GM19467 (cell line): ENCODE measurements at regions not wholly inside any gene's neighbourhood (a gene's known extent, or its start where the extent isn't known, plus 50 kb on each side); places are given as distances from the start of the nearest gene placed in this dataset.
"Not testable (repeated sequence)": the region's sequence is repeated elsewhere in the genome, so short reads cannot be mapped to it uniquely, and the experiment has no call there.

ENCODE experiments used
- ATAC-seq: cut with Tn5 transposase; IDR thresholded peaks from one replicate; pipeline ENCODE4 v1.9.1; 2021; ENCODE audit warnings: mild to moderate bottlenecking, moderate library complexity; ENCODE audit not compliant: unreplicated experiment

DNA sequence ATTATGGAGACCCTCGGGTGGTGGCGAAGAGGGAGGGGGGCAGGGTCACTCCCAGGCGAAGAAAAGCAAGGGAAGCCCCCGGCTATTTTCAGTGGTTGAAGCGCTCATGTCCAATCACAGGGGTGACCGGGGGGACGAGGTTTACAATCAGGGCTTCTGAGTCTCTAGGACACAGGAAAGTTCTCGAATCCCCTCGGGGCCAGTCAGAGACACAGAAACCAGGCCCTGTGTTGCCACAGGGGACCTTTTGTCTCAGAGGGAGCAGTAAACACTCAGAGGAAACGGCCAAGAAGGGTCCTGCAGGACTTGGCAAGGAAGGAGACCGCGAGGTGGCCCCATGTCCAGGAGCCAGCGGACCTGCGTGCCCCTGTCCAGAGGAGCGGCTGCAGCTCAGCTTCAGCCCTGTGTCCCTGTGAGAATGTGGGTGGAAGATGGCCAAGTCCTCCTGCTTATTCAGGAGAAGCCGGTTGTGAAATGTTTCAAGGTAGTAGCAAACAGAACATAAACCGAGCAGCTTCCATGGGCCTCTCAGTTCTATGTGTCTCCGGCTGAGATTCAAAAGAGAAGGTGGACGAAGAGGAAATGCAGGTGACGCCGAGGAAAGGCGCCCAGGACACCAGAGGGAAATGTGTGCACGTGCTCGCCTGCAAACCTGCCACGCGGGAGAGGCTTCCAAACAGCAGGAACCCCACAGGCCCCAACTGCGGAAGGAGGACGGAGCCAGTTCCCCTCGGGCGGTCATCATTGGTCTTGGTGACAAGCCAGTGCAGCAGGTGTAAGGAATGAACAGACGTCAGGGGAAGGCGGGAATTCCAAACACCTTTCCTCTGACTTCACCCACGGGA lies 357.6 kb downstream of the BRD1 start:
- no peak for ATAC-seq

GRCh38 chr22:49468487-49469198 lies 359.0 kb downstream of the BRD1 start:
- ATAC-seq, result no peak

- no peak for ATAC-seq
These were observed 360.6 kb downstream of the BRD1 start for GRCh38 chr22:49466878-49467595.

- no peak for ATAC-seq
These were observed 363.6 kb downstream of the BRD1 start for GRCh38 chr22:49464037-49464436.

- no peak for ATAC-seq
These were observed 364.9 kb downstream of the BRD1 start for GRCh38 chr22:49462795-49463194.

- no peak for ATAC-seq
These were observed 365.4 kb downstream of the BRD1 start for GRCh38 chr22:49462291-49462690.

GRCh38 chr22:49461674-49462073 lies 366.0 kb downstream of the BRD1 start:
- no peak for ATAC-seq

- ATAC-seq, result no peak
These were observed 366.9 kb downstream of the BRD1 start for GRCh38 chr22:49460592-49461281.

- no peak for ATAC-seq
These were observed 367.6 kb downstream of the BRD1 start for GRCh38 chr22:49460091-49460490.

DNA sequence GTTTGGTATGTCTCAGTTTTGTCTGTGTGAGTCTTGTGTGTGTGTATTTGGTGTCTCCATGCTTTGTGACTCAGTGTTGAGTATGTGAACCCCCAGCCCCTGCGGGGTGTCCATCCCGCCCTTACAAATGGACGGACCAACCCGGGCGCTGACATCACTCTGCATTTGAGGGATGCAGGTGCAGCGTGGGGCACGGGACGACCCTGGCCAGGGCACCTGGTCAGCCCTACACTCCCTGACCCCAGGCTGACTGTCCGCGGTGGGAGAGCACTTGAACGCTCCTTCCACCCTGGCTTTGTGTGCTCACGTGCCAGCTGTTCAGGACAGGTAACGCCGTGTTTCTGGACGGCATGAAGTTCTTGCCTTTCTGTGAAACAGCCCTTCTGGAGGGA lies 369.0 kb downstream of the BRD1 start:
- no peak for ATAC-seq

DNA sequence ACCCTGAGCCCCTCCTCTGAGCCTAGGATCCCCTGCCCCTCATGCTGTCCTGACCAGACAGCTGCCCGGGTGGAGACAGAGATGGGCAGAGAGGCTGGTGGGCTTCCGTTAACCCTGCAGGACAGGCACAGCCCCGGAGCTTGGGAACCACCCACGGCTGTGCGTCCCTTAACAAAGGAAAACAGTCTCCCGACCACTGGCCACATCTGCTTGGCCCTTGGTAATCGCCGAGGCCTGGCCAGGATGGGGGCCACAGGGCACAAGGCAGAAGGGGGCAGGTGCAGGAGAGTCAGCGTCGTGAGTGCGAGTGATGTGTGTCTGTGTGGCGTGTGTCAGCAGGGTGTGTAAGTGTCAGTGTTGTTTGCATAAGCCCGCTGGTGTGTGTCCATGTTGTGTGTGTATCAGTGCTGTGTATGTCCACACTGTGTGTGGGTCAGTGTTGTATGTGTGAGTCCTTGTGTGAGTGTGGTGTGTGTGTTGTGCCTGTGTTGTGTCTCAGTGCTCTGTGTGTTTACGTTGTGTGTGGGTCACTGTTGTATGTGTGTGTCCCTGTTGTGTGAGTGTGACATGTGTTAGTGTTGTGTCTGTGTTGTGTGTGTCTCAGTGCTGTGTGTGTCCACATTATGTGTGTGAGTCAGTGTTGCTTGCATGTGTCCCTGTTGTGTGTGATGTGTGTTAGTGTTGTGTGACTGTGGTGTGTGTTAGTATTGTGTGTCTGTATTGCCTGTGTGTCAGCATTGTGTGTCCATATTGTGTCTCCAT lies 369.5 kb downstream of the BRD1 start:
- no peak for ATAC-seq

DNA sequence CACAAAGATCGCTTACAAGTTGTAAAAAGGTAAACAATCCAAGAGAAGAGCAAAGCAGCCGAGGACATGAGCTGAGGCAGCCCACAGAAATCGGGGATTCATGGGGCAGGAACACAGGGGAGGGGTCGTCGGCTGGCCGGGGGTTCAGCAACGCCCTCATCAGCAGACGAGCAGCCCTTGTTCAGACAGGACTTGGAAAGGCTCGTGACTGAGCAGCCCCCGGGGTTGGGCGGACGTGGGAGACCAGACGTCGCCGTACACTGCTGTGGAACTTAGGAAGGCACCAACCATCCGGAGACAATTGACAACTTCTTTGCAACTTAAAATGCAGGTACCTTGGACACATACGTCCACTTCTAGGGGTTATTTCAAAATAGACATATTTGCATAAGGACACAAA lies 370.5 kb downstream of the BRD1 start:
- no peak for ATAC-seq

DNA sequence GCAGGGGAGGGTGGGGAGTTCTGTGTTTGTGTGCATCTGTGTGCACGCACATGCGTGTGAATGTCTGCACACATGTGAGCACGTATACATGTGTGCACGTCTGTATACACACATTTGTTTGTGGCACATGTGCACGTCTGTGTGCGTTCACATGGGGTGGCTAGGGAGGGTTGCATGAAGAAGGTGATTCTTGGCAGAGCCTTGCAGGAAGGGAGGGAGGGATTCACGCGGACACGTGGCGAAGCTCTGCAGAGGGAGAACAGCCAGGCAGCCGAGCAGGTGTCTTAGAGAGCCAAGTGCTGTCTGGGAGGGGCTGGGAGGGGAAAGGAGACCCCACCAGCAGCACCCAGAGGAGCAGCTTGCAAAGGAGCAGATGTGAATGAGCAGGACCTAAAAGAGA lies 372.1 kb downstream of the BRD1 start:
- ATAC-seq, result no peak

GRCh38 chr22:49454726-49455125 lies 372.9 kb downstream of the BRD1 start:
- ATAC-seq, result no peak

DNA sequence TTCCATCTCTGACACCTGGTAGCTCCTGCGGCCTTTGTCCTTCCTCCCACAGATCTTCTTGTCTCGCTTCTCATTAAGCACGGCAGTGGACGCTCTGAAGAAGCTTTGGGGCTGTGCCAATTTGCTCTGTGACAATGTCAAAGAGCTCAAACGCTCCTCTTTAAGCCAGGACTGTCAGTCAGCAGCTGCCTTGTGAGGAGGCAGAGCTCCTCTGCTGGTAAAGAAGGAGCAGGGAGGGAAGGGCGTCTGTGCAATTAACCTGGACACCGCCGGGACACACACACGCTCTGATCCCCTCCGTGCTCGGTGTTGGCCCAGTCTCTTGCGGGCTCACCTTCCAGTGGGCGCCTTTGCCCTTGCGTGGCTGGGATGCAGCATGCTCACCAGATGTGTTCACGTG lies 373.9 kb downstream of the BRD1 start:
- no peak for ATAC-seq

DNA sequence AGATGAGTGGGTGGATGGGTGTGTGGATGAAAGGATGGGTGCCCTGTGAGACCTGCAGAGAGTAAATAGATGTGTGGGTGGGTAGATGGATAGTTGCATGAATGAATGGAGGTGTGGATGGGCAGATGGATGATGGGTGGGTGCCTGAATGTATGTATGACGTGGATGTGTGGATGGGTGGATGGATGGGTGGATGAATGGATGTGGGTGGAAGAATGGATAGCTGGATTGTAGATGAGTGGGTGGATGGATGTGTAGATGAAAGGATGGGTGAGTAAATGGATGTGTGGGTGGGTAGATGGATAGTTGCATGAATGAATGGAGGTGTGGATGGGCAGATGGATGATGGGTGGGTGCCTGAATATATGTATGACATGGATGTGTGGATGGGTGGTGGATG lies 374.7 kb downstream of the BRD1 start:
- ATAC-seq, result not testable (repeated sequence)

DNA sequence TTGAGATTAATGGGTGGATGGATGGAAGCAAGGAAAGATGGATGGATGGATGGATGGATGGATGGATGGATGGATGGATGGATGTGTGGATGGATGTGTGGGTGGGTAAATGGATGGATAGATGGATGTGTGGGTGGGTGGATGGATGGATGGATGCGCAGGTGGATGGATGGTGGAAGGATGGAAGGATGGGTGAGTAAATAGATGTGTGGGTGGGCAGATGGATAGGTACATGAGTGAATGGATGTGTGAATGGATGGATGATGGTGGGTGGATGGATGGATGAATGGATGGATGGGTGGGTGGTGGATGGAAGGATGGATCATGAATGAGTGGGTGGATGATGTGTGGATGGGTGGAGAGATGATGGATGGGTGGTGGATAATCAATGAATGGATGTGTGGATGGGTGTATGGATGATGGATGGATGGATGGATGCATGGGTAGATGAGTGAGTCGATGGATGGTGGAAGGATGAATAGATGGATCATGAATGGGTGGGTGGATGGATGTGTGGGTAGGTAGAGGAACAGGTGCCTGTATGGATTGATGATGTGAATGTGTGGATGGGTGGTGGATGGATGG lies 375.2 kb downstream of the BRD1 start:
- no peak for ATAC-seq

DNA sequence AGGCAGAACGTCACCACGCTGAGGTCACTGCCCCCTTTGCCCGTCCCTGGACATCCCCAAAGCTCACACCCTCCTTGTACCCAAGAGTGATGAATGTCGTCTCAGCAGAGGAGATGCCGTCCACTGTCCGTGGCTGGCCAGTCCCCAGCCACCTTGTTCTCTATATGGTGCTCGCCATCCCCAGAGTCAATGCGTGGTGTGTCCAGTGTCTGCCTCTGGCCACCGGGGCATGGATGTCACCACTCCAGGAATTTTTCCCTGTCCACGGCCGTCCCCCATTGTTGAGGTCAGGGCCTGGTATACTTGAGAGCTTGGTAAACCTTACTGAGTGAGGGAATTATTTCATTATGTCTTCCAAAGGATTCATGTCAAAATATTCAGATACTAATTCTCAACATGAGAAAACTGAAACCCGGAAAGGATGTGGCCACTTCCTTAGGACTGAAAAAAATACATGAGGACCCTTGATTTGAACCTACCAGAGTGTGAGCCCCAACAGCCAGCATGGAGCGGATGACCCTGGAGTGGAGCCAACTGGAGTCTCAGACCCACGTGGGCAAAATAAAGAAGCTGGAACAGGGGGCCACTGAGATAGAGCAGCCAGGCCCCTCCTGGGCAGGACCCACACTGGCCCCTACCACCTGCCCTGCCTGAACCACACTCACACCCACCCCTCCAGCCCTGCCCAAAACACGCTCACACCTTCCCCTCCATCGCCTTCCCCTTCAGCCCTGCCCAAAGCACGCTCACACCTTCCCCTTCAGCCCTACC lies 376.4 kb downstream of the BRD1 start:
- ATAC-seq, result no peak

DNA sequence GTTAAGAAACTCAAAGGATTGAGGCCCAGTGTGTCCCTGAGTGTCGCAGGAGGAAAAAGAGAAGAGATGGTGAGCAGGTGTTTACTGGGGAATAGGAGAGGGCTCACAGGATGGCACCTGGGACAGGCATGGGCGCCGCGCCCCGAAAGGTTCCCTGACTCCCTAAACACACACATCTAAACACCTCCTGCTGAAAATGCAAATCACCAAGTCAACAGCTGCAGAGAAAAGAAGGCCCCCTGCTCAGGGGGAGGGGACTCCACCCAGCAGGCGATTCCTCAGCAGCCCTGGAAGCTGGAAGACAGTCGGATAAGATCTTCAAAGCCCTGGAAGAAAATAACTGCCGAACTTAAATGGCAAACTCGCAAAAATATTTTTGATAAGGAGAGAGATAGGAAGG lies 377.2 kb downstream of the BRD1 start:
- ATAC-seq, result no peak
